Panc1 (cell line): ENCODE measurements at regions not wholly inside any gene's neighbourhood (a gene's known extent, or its start where the extent isn't known, plus 50 kb on each side); places are given as distances from the start of the nearest gene placed in this dataset.

Experiments
- ATAC-seq: fragments of 200-7000 bp; cut with Tn5 transposase; 2 replicates; pipeline ENCODE4 v1.9.1; 2020; ENCODE audit warnings: mild to moderate bottlenecking, moderate library complexity
- BruUV-seq: library from RNA; stranded (reverse); fragments of 400-500 nt; replicated peaks from 2 replicates; lab custom pipeline; 2021; lab: Mats Ljungman, UMichigan
- CTCF ChIA-PET: fragments of 300-600 bp; sonication (Branson Sonifier 250); formaldehyde crosslinking; loops from one replicate; lab custom pipeline; 2022; ENCODE audit warnings: antibody characterized with exemption; lab: Charles Lee
- POLR2A ChIA-PET: fragments of 300-600 bp; sonication (Branson Sonifier 250); formaldehyde crosslinking; loops from one replicate; lab custom pipeline; 2022; ENCODE audit warnings: antibody characterized with exemption; lab: Charles Lee
- DNase-seq: peaks from one replicate; pipeline ENCODE4 v3.0.0-alpha.2; 2010; ENCODE audit warnings: low read depth, low spot score
- H3K27ac ChIP-seq: 2 replicates; pipeline ENCODE4 v1.5.1; 2011; ENCODE audit warnings: mild to moderate bottlenecking, low read length, inconsistent platforms
- H3K27me3 ChIP-seq: fragments of 200-500 bp; sonication (Bioruptor generic); 2 replicates; pipeline ENCODE4 v1.6.0; 2014; ENCODE audit warnings: low read length, inconsistent platforms; ENCODE audit not compliant: control insufficient read depth, insufficient read depth
- H3K36me3 ChIP-seq: fragments of 200-500 bp; sonication (Bioruptor generic); 2 replicates; pipeline ENCODE4 v1.5.1; 2014; ENCODE audit warnings: inconsistent platforms, mild to moderate bottlenecking, low read length, moderate library complexity; ENCODE audit not compliant: control insufficient read depth, insufficient read depth
- H3K4me1 ChIP-seq: 2 replicates; pipeline ENCODE4 v1.5.1; 2011; ENCODE audit warnings: inconsistent platforms, mild to moderate bottlenecking, low read length, moderate library complexity; ENCODE audit not compliant: control insufficient read depth, insufficient read depth
- H3K4me3 ChIP-seq, 2 experiments: 2 replicates each; pipeline ENCODE4 v1.5.1; 2011 to 2012; ENCODE audit warnings: low read depth in 2 of 2, low read length in 2 of 2, mild to moderate bottlenecking in 2 of 2, inconsistent platforms in 1 of 2, moderate library complexity in 1 of 2
- H3K9me3 ChIP-seq: fragments of 200-500 bp; sonication (Bioruptor generic); 2 replicates; pipeline ENCODE4 v1.5.1; 2014; ENCODE audit warnings: low read depth, mild to moderate bottlenecking, inconsistent platforms, low read length, moderate library complexity; ENCODE audit not compliant: control insufficient read depth, insufficient read depth
- POLR2AphosphoS5 ChIP-seq: IDR thresholded peaks from 2 replicates; pipeline ENCODE4 v1.6.1; 2012; ENCODE audit warnings: mild to moderate bottlenecking, low read depth, low read length, moderate library complexity
- SIN3A ChIP-seq: IDR thresholded peaks from 2 replicates; pipeline ENCODE4 v1.6.1; 2012; ENCODE audit warnings: low read depth, mild to moderate bottlenecking, low read length, moderate library complexity, borderline replicate concordance; ENCODE audit not compliant: insufficient read depth
- TCF7L2 ChIP-seq: IDR thresholded peaks from 2 replicates; pipeline ENCODE4 v1.6.1; 2011; ENCODE audit warnings: mild to moderate bottlenecking, low read depth, low read length, inconsistent platforms
- in situ Hi-C: cut with HindIII; loops from 2 replicates; pipeline ENCODE4 v1.10.0; 2016; ENCODE audit warnings: low sequenced_read_pairs, low pct_unique_long_range_greater_than_20kb
- intact Hi-C: fragments of 100-400 bp; cut with micrococcal nuclease; formaldehyde crosslinking; loops from one replicate; pipeline ENCODE4 v1.10.0; 2022; ENCODE audit not compliant: unreplicated experiment
- TF ChIP-seq, protein P1 (sequence below): fragments of 450-650 bp; IDR thresholded peaks from 2 replicates; pipeline ENCODE4 v1.5.1; 2017; ENCODE audit warnings: mild to moderate bottlenecking
- TF ChIP-seq, protein P2 (sequence below), 2 experiments: IDR thresholded peaks; 2 replicates each; pipeline ENCODE4 v1.6.1; 2011 to 2012; ENCODE audit warnings: low read depth in 2 of 2, control low read depth in 1 of 2, low read length in 1 of 2, mild to moderate bottlenecking in 1 of 2, moderate library complexity in 1 of 2; ENCODE audit not compliant: insufficient read depth in 1 of 2

DNA sequence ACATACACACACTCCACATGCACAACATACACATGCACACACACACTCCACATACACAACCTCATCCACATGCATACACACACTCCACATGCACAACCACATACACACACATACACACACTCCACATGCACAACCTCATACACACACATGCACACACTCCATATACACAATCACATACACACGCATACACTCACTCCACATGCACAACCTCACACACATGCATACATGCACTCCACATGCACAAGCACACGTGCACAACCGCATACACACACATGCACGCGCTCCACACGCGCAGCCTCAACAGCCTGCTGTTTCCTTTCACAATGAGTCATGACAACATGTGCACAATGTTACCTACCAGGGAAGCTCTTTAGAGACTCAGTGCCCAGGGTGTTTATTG is 61.2 kb upstream of the TMEM132C start:
- Histone ChIP-seq H3K4me1 (no peaks in the 10 kb centered on the region), H3K4me3 (no peak overlapping the region), H3K9me3 (no peaks in the 10 kb centered on the region), H3K36me3 (no peaks in the 10 kb centered on the region), H3K27me3 (no peaks in the 10 kb centered on the region), H3K27ac (no peak overlapping the region)
- no peak for ATAC-seq
- TF ChIP-seq POLR2AphosphoS5 (no peak), SIN3A (no peak), TCF7L2 (no peak)
- TF ChIP-seq, protein P1, sequence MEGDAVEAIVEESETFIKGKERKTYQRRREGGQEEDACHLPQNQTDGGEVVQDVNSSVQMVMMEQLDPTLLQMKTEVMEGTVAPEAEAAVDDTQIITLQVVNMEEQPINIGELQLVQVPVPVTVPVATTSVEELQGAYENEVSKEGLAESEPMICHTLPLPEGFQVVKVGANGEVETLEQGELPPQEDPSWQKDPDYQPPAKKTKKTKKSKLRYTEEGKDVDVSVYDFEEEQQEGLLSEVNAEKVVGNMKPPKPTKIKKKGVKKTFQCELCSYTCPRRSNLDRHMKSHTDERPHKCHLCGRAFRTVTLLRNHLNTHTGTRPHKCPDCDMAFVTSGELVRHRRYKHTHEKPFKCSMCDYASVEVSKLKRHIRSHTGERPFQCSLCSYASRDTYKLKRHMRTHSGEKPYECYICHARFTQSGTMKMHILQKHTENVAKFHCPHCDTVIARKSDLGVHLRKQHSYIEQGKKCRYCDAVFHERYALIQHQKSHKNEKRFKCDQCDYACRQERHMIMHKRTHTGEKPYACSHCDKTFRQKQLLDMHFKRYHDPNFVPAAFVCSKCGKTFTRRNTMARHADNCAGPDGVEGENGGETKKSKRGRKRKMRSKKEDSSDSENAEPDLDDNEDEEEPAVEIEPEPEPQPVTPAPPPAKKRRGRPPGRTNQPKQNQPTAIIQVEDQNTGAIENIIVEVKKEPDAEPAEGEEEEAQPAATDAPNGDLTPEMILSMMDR: no peak
- TF ChIP-seq, protein P2, sequence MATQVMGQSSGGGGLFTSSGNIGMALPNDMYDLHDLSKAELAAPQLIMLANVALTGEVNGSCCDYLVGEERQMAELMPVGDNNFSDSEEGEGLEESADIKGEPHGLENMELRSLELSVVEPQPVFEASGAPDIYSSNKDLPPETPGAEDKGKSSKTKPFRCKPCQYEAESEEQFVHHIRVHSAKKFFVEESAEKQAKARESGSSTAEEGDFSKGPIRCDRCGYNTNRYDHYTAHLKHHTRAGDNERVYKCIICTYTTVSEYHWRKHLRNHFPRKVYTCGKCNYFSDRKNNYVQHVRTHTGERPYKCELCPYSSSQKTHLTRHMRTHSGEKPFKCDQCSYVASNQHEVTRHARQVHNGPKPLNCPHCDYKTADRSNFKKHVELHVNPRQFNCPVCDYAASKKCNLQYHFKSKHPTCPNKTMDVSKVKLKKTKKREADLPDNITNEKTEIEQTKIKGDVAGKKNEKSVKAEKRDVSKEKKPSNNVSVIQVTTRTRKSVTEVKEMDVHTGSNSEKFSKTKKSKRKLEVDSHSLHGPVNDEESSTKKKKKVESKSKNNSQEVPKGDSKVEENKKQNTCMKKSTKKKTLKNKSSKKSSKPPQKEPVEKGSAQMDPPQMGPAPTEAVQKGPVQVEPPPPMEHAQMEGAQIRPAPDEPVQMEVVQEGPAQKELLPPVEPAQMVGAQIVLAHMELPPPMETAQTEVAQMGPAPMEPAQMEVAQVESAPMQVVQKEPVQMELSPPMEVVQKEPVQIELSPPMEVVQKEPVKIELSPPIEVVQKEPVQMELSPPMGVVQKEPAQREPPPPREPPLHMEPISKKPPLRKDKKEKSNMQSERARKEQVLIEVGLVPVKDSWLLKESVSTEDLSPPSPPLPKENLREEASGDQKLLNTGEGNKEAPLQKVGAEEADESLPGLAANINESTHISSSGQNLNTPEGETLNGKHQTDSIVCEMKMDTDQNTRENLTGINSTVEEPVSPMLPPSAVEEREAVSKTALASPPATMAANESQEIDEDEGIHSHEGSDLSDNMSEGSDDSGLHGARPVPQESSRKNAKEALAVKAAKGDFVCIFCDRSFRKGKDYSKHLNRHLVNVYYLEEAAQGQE (IDR thresholded peaks at IDR 0.05; ENCODE audit: insufficient read depth in 1 of 2, low read depth in 2 of 2, low read length in 1 of 2): no peak
- CTCF ChIA-PET: no interaction called here
- in situ Hi-C loops: no loop called here
- no TSS peak for BruUV-seq
- DNase-seq: no peak
- intact Hi-C loops: no loop called here
- POLR2A ChIA-PET: no interaction called here
